Uterus (tissue), 3 donors: ENCODE measurements at regions not wholly inside any gene's neighbourhood (a gene's known extent, or its start where the extent isn't known, plus 50 kb on each side); places are given as distances from the start of the nearest gene placed in this dataset.

Source experiments
- DNase-seq, 2 donors: peaks; one replicate each; pipeline ENCODE4 v3.0.0-alpha.2; 2019 to 2020
- H3K27ac ChIP-seq, 2 donors: fragments of 200-600 bp; sonication (generic); 1 replicate in 1 of 2; 2 replicates in 1 of 2; pipeline ENCODE4 v1.5.1; 2016 to 2018
- H3K27me3 ChIP-seq, 2 donors: fragments of 200-600 bp; sonication (generic); one replicate each; pipeline ENCODE4 v1.5.1; 2018 to 2019; ENCODE audit warnings: control low read depth in 1 of 2
- H3K36me3 ChIP-seq, 2 donors: fragments of 200-600 bp; sonication (generic); one replicate each; pipeline ENCODE4 v1.5.1; 2019; ENCODE audit warnings: control low read depth in 1 of 2
- H3K4me1 ChIP-seq, 2 donors: fragments of 200-600 bp; sonication (generic); one replicate each; pipeline ENCODE4 v1.5.1; 2018 to 2019; ENCODE audit warnings: control low read depth in 1 of 2
- H3K4me3 ChIP-seq, 2 donors: fragments of 200-600 bp; sonication (generic); 1 replicate in 1 of 2; 2 replicates in 1 of 2; pipeline ENCODE4 v1.5.1; 2018 to 2019; ENCODE audit warnings: mild to moderate bottlenecking in 1 of 2
- H3K9me3 ChIP-seq, 2 donors: fragments of 200-600 bp; sonication (generic); one replicate each; pipeline ENCODE4 v1.5.1; 2019; ENCODE audit warnings: control low read depth in 1 of 2
- CTCF ChIP-seq, 4 experiments: fragments of 200-600 bp in 2 of 4; fragments of 450-650 bp in 2 of 4; sonication (generic) in 2 of 4; IDR thresholded peaks; one replicate each; pipeline ENCODE4 v1.5.1; 2016 to 2019; ENCODE audit warnings: antibody characterized with exemption in 4 of 4, mild to moderate bottlenecking in 2 of 4, moderate library complexity in 1 of 4
- POLR2A ChIP-seq, 2 donors: fragments of 450-650 bp; IDR thresholded peaks; one replicate each; pipeline ENCODE4 v1.6.1; 2016; ENCODE audit warnings: antibody characterized with exemption in 2 of 2, mild to moderate bottlenecking in 1 of 2, moderate library complexity in 1 of 2
- intact Hi-C: fragments of 100-400 bp; cut with DNase I; formaldehyde crosslinking; loops from one replicate; pipeline ENCODE4 v1.15.1; 2023; ENCODE audit warnings: low total_unique reads
- donor health status: DM: yes; HTN: yes; CAD: no.

GRCh38 chr3:73694983-73695757 lies 70.4 kb upstream of the PDZRN3 start:
- intact Hi-C loops = no loop called here

DNA sequence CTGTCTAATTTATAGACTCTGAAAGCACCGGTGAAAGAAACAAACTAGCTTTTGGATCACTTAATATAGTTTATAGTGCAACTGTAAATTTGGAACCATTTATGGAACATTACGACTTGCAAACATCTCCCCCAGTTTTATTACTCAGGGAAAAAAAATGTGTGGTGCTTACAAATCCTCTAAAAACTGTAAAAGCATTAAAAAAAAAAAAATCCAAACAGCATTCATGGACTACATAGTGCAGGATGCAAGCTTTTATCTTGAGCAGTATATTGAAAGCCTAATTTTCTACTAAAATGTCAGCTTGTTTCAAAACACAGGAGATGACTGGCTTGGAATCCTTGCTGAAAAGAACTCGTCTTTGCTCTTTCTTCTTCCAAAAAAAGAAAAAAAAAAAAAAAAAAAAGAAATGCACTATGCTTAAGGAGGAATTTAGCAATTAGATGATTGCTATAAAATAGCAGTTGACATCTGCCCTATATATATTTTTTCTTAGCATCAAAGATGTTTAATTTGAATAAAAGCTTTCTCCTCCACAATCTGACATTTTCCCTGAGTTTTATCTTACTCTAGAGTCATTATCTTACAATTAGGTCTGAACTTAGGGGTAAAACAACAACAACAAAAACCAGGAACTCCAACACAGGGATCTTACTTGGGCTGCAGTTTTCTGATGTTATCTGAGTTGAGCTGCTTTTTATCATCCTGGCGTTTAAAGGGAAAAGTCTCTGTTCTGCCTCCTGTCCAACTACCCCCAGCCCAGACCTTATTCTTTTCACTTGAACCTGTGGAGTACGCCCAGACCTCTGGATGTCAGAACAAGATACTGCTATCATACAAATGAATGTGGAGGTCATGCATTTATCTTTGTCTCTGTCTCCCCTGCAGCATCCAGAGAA lies 62.6 kb upstream of the PDZRN3 start:
- H3K27ac ChIP-seq = peak overlapping the region; percentile 68 to 81
- no peak for DNase-seq
- no peak overlapping the region for H3K4me3 ChIP-seq
- H3K4me1 ChIP-seq = peaks cover 4 to 7% of the 10 kb centered on the region in 2 donors
- no peaks in the 10 kb centered on the region for H3K27me3 ChIP-seq
- intact Hi-C loops = no loop called here
- H3K36me3 ChIP-seq = no peaks in the 10 kb centered on the region
- H3K9me3 ChIP-seq = no peaks in the 10 kb centered on the region
- TF ChIP-seq CTCF (IDR thresholded peaks at IDR 0.05) (no peak), POLR2A (IDR thresholded peaks at IDR 0.05) (no peak)

More at GRCh38 chr3:73694983-73695757, 70.4 kb upstream of the PDZRN3 start:
- no peak for TF ChIP-seq CTCF (IDR thresholded peaks at IDR 0.05)
- TF ChIP-seq POLR2A (IDR thresholded peaks at IDR 0.05) = no peak
- Histone ChIP-seq H3K27me3 (no peaks in the 10 kb centered on the region), H3K27ac (no peak overlapping the region), H3K4me3 (no peak overlapping the region), H3K36me3 (no peaks in the 10 kb centered on the region), H3K4me1 (no peaks in the 10 kb centered on the region), H3K9me3 (no peaks in the 10 kb centered on the region)
- DNase-seq = no peak

GRCh38 chr3:73685061-73685460 lies 60.3 kb upstream of the PDZRN3 start:
- H3K9me3 ChIP-seq = no peaks in the 10 kb centered on the region
- no peak overlapping the region for H3K4me3 ChIP-seq
- TF ChIP-seq CTCF (IDR thresholded peaks at IDR 0.05) (no peak), POLR2A (IDR thresholded peaks at IDR 0.05) (no peak)
- intact Hi-C loops = no loop called here
- DNase-seq = no peak
- peaks cover 4 to 7% of the 10 kb centered on the region in 2 donors for H3K4me1 ChIP-seq
- no peaks in the 10 kb centered on the region for H3K27me3 ChIP-seq
- H3K27ac ChIP-seq = peak overlapping the region; percentile 44 to 81
- H3K36me3 ChIP-seq = no peaks in the 10 kb centered on the region

- TF ChIP-seq POLR2A (IDR thresholded peaks at IDR 0.05) (no peak), CTCF (IDR thresholded peaks at IDR 0.05) (no peak)
- DNase-seq = no peak
- Histone ChIP-seq H3K27me3 (no peaks in the 10 kb centered on the region), H3K4me1 (peaks cover 4 to 7% of the 10 kb centered on the region in 2 donors), H3K27ac (no peak overlapping the region), H3K9me3 (no peaks in the 10 kb centered on the region), H3K36me3 (no peaks in the 10 kb centered on the region), H3K4me3 (no peak overlapping the region)
- intact Hi-C loops = no loop called here
Measured at GRCh38 chr3:73683706-73684105, 59.0 kb upstream of the PDZRN3 start.

DNA sequence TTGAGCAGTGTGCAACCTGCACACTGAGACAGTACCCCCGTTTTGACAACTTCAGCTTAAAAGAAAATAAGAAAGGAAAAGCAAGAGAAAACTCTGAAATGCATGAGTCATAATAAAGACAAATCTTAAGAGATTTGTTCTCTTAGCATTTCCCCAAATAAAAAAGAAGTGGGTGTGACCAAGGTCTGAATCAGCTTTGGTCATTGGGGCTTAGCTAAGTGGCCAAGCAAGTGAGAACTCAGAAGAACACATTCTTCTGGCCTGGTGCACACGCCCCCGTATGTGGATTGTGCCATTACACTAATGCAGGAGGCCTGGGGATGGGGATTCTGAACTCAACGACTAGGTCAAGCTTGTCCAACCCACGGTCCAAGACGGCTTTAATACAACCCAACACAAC lies 56.9 kb upstream of the PDZRN3 start:
- no peak for DNase-seq
- Histone ChIP-seq H3K36me3 (no peaks in the 10 kb centered on the region), H3K4me3 (no peak overlapping the region), H3K27ac (no peak overlapping the region), H3K9me3 (no peaks in the 10 kb centered on the region), H3K4me1 (peaks cover 0 to 3% of the 10 kb centered on the region in 2 donors), H3K27me3 (no peaks in the 10 kb centered on the region)
- TF ChIP-seq CTCF (IDR thresholded peaks at IDR 0.05) = no peak
- no peak for TF ChIP-seq POLR2A (IDR thresholded peaks at IDR 0.05)
- intact Hi-C loops = no loop called here
